GM23338 (cell line): ENCODE measurements at regions not wholly inside any gene's neighbourhood (a gene's known extent, or its start where the extent isn't known, plus 50 kb on each side); places are given as distances from the start of the nearest gene placed in this dataset.

ENCODE experiments used
- ATAC-seq: fragments of 200-7000 bp; cut with Tn5 transposase; 3 replicates; pipeline ENCODE4 v1.9.1; 2020
- DNase-seq: peaks from one replicate; pipeline ENCODE4 v3.0.0-alpha.2; 2015; ENCODE audit warnings: low spot score
- H2AFZ ChIP-seq: fragments of 200-600 bp; sonication (generic); 2 replicates; pipeline ENCODE4 v1.8.0; 2016; ENCODE audit warnings: antibody characterized with exemption, mild to moderate bottlenecking, moderate library complexity
- H3F3A ChIP-seq: fragments of 200-600 bp; sonication (generic); replicated peaks from 2 replicates; pipeline ENCODE4 v1.8.0; 2017; ENCODE audit warnings: antibody characterized with exemption, mixed run types, low read depth
- H3K27ac ChIP-seq: fragments of 200-600 bp; sonication (generic); 2 replicates; pipeline ENCODE4 v1.6.1; 2016; ENCODE audit warnings: low read depth
- H3K27me3 ChIP-seq: fragments of 200-600 bp; sonication (generic); 2 replicates; pipeline ENCODE4 v1.8.0; 2016; ENCODE audit warnings: mild to moderate bottlenecking, mixed run types, moderate library complexity; ENCODE audit not compliant: insufficient read depth
- H3K36me3 ChIP-seq: fragments of 200-600 bp; sonication (generic); 2 replicates; pipeline ENCODE4 v1.8.0; 2016; ENCODE audit warnings: mild to moderate bottlenecking; ENCODE audit not compliant: insufficient read depth
- H3K4me1 ChIP-seq: fragments of 200-600 bp; sonication (generic); 2 replicates; pipeline ENCODE4 v1.8.0; 2016; ENCODE audit warnings: mild to moderate bottlenecking, moderate library complexity; ENCODE audit not compliant: insufficient read depth
- H3K4me2 ChIP-seq: fragments of 200-600 bp; sonication (generic); 2 replicates; pipeline ENCODE4 v1.7.1; 2017; ENCODE audit warnings: mixed run types
- H3K4me3 ChIP-seq: fragments of 200-600 bp; sonication (generic); 2 replicates; pipeline ENCODE4 v1.6.1; 2016; ENCODE audit warnings: mixed run types
- H3K79me2 ChIP-seq: fragments of 200-600 bp; sonication (generic); replicated peaks from 2 replicates; pipeline ENCODE4 v1.8.0; 2017; ENCODE audit warnings: mild to moderate bottlenecking; ENCODE audit not compliant: insufficient read depth
- H3K9me2 ChIP-seq: fragments of 200-600 bp; sonication (generic); 2 replicates; pipeline ENCODE4 v1.8.0; 2017; ENCODE audit not compliant: insufficient read depth
- H4K20me1 ChIP-seq: fragments of 200-600 bp; sonication (generic); replicated peaks from 2 replicates; pipeline ENCODE4 v1.8.0; 2017; ENCODE audit warnings: mild to moderate bottlenecking; ENCODE audit not compliant: insufficient read depth
- H3K27ac Mint-ChIP-seq: 2 replicates; pipeline ENCODE4 v1.8.0; 2020; ENCODE audit warnings: inconsistent platforms, mild to moderate bottlenecking, moderate library complexity, mixed read lengths
- H3K27me3 Mint-ChIP-seq: 3 replicates; pipeline ENCODE4 v1.8.0; 2022; ENCODE audit warnings: low read depth, mild to moderate bottlenecking, moderate library complexity, mixed read lengths, inconsistent platforms; ENCODE audit not compliant: insufficient read depth, poor library complexity
- H3K36me3 Mint-ChIP-seq: 3 replicates; pipeline ENCODE4 v1.8.0; 2021; ENCODE audit warnings: low read depth, mild to moderate bottlenecking, inconsistent platforms, moderate library complexity, mixed read lengths
- H3K4me1 Mint-ChIP-seq: 3 replicates; pipeline ENCODE4 v1.8.0; 2020; ENCODE audit warnings: mild to moderate bottlenecking, inconsistent platforms, mixed read lengths
- H3K4me3 Mint-ChIP-seq: 3 replicates; pipeline ENCODE4 v1.8.0; 2021; ENCODE audit warnings: moderate library complexity, mild to moderate bottlenecking, inconsistent platforms, mixed read lengths
- H3K9me3 Mint-ChIP-seq: 3 replicates; pipeline ENCODE4 v1.8.0; 2020; ENCODE audit warnings: moderate library complexity, mild to moderate bottlenecking, inconsistent platforms, mixed read lengths
- CREB1 ChIP-seq: fragments of 250-450 bp; sonication (Bioruptor Pico); IDR thresholded peaks from 2 replicates; pipeline ENCODE4 v1.5.0; 2020; ENCODE audit warnings: low read depth, mild to moderate bottlenecking, moderate library complexity
- EZH2phosphoT487 ChIP-seq: fragments of 200-600 bp; sonication (generic); IDR thresholded peaks from one replicate; pipeline ENCODE4 v1.8.1; 2018; ENCODE audit warnings: antibody characterized with exemption; ENCODE audit not compliant: unreplicated experiment
- JUNB ChIP-seq: IDR thresholded peaks from one replicate; pipeline ENCODE4 v1.6.1; 2016; ENCODE audit warnings: antibody characterized with exemption; ENCODE audit not compliant: unreplicated experiment
- POLR2AphosphoS5 ChIP-seq: IDR thresholded peaks from 2 replicates; pipeline ENCODE4 v1.6.1; 2016; ENCODE audit warnings: antibody characterized with exemption, low read depth
- REST ChIP-seq: IDR thresholded peaks from one replicate; pipeline ENCODE4 v1.6.1; 2018; ENCODE audit warnings: antibody characterized with exemption; ENCODE audit not compliant: unreplicated experiment
- ZNF114 ChIP-seq: fragments of 250-450 bp; sonication (Bioruptor Pico); IDR thresholded peaks from 2 replicates; pipeline ENCODE4 v1.5.0; 2020; ENCODE audit warnings: mild to moderate bottlenecking, moderate library complexity
- ZNF331 ChIP-seq: fragments of 250-450 bp; sonication (Bioruptor Pico); IDR thresholded peaks from 2 replicates; pipeline ENCODE4 v1.5.0; 2020; ENCODE audit warnings: low read depth, mild to moderate bottlenecking, moderate library complexity
- ZNF462 ChIP-seq: fragments of 250-450 bp; sonication (Bioruptor Pico); IDR thresholded peaks from 2 replicates; pipeline ENCODE4 v1.5.0; 2020; ENCODE audit warnings: mild to moderate bottlenecking, moderate library complexity

GRCh38 chr5:67334373-67334772 is 137.8 kb upstream of the CD180 start:
- H3K4me1 ChIP-seq: no peaks in the 10 kb centered on the region
- H2AFZ ChIP-seq: no peak overlapping the region
- H3K36me3 ChIP-seq: no peaks in the 10 kb centered on the region
- Mint-ChIP-seq H3K36me3 (peaks cover 3% of the 10 kb centered on the region; the same call in 1 of the 3 replicates), H3K27ac (no peak overlapping the region), H3K9me3 (no peaks in the 10 kb centered on the region; the same call in 1 of the 3 replicates), H3K4me1 (no peaks in the 10 kb centered on the region), H3K27me3 (peaks cover 2% of the 10 kb centered on the region), H3K4me3 (no peak overlapping the region)
- 0 out of 2 replicates have a peak, but pooled peaks cover 9% of the 10 kb centered on the region for H3K9me2 ChIP-seq
- no peak overlapping the region for H3K27ac ChIP-seq
- no peaks in the 10 kb centered on the region for H3K27me3 ChIP-seq
- no peak overlapping the region for H3K4me2 ChIP-seq
- H4K20me1 ChIP-seq: no peaks in the 10 kb centered on the region
- DNase-seq: no peak
- H3K4me3 ChIP-seq: no peak overlapping the region
- H3K79me2 ChIP-seq: no peaks in the 10 kb centered on the region
- no peaks in the 10 kb centered on the region for H3F3A ChIP-seq
- TF ChIP-seq ZNF331 (CRISPR knock-in tag) (no peak), CREB1 (no peak), ZNF462 (no peak), EZH2phosphoT487 (no peak), POLR2AphosphoS5 (no peak), ZNF114 (CRISPR knock-in tag) (no peak)
- ATAC-seq: no peak

GRCh38 chr5:67333171-67333570 is 136.6 kb upstream of the CD180 start:
- DNase-seq (no peak), ATAC-seq (no peak)
- Histone ChIP-seq H3K36me3 (no peaks in the 10 kb centered on the region), H3K27ac (no peak overlapping the region), H3K4me2 (no peak overlapping the region), H3K27me3 (no peaks in the 10 kb centered on the region), H3F3A (no peaks in the 10 kb centered on the region), H4K20me1 (no peaks in the 10 kb centered on the region), H3K9me2 (0 out of 2 replicates have a peak, but pooled peaks cover 10% of the 10 kb centered on the region), H2AFZ (no peak overlapping the region), H3K79me2 (no peaks in the 10 kb centered on the region), H3K4me1 (no peaks in the 10 kb centered on the region), H3K4me3 (no peak overlapping the region)
- H3K4me1 Mint-ChIP-seq: no peaks in the 10 kb centered on the region
- peaks cover 3% of the 10 kb centered on the region; the same call in 1 of the 3 replicates for H3K36me3 Mint-ChIP-seq
- H3K27ac Mint-ChIP-seq: no peak overlapping the region
- no peak for TF ChIP-seq REST
- TF ChIP-seq JUNB: no peak
- H3K9me3 Mint-ChIP-seq: no peaks in the 10 kb centered on the region; the same call in 1 of the 3 replicates
- no peaks in the 10 kb centered on the region for H3K27me3 Mint-ChIP-seq
- H3K4me3 Mint-ChIP-seq: no peak overlapping the region
